Spleen (tissue), 11 donors: ENCODE measurements at regions not wholly inside any gene's neighbourhood (a gene's known extent, or its start where the extent isn't known, plus 50 kb on each side); places are given as distances from the start of the nearest gene placed in this dataset.

ENCODE experiments used
- DNase-seq: peaks from one replicate; pipeline ENCODE4 v3.0.0-alpha.2; 2020
- H3K27ac ChIP-seq, 8 donors: fragments of 200-600 bp; sonication (generic) in 7 of 8; 1 replicate in 4 of 8; 2 replicates in 4 of 8; pipeline versions ENCODE4 v1.5.0 to v1.8.0; 2016 to 2021; ENCODE audit warnings: inconsistent platforms in 4 of 8, mild to moderate bottlenecking in 4 of 8, moderate library complexity in 1 of 8
- H3K27me3 ChIP-seq, 7 donors: fragments of 200-600 bp; sonication (generic) in 6 of 7; replicated peaks in 1 of 7; 1 replicate in 4 of 7; 2 replicates in 3 of 7; pipeline versions ENCODE4 v1.5.0 to v1.8.0; 2016 to 2021; ENCODE audit warnings: inconsistent platforms in 3 of 7, mild to moderate bottlenecking in 1 of 7
- H3K36me3 ChIP-seq, 6 donors: fragments of 200-600 bp; sonication (generic) in 5 of 6; 1 replicate in 4 of 6; 2 replicates in 2 of 6; pipeline versions ENCODE4 v1.5.0 to v1.8.0; 2016 to 2021; ENCODE audit warnings: inconsistent platforms in 2 of 6
- H3K4me1 ChIP-seq, 6 donors: fragments of 200-600 bp; sonication (generic) in 5 of 6; 1 replicate in 3 of 6; 2 replicates in 3 of 6; pipeline versions ENCODE4 v1.5.0 to v1.8.0; 2016 to 2021; ENCODE audit warnings: inconsistent platforms in 3 of 6
- H3K4me3 ChIP-seq, 8 donors: fragments of 200-600 bp; sonication (generic) in 7 of 8; 1 replicate in 4 of 8; 2 replicates in 4 of 8; pipeline versions ENCODE4 v1.5.0 to v1.8.0; 2016 to 2021; ENCODE audit warnings: inconsistent platforms in 4 of 8, mild to moderate bottlenecking in 4 of 8, moderate library complexity in 2 of 8
- H3K9me3 ChIP-seq, 8 donors: fragments of 200-600 bp; sonication (generic) in 7 of 8; 1 replicate in 4 of 8; 2 replicates in 4 of 8; pipeline versions ENCODE4 v1.5.0 to v1.8.0; 2016 to 2021; ENCODE audit warnings: inconsistent platforms in 4 of 8
- POLR2A ChIP-seq, 3 donors: fragments of 450-650 bp; IDR thresholded peaks; one replicate each; pipeline ENCODE4 v1.5.1; 2017; ENCODE audit warnings: antibody characterized with exemption in 3 of 3, mild to moderate bottlenecking in 1 of 3
- POLR2AphosphoS5 ChIP-seq, 3 donors: sonication (generic); formaldehyde crosslinking; IDR thresholded peaks; one replicate each; pipeline ENCODE4 v1.5.1; 2017; ENCODE audit warnings: antibody characterized with exemption in 3 of 3
- WGBS, 5 donors: extraction: QIAGEN DNeasy Blood & Tissue Kit in 3 of 5; methylation state at CpG; one replicate each; pipeline versions ENCODE4 v1.1.5 to v1.1.7; 2013 to 2018; 5-methylcytosine and 5-hydroxymethylcytosine counted together
- intact Hi-C: fragments of 100-400 bp; cut with DNase I; formaldehyde crosslinking; loops from one replicate; pipeline ENCODE4 v1.15.0; 2023; ENCODE audit warnings: low total_unique reads
- TF ChIP-seq, protein P1 (sequence below), 11 experiments: fragments of 200-600 bp in 7 of 11; fragments of 450-650 bp in 4 of 11; sonication (generic) in 4 of 11; IDR thresholded peaks in 8 of 11; conservative IDR thresholded peaks in 3 of 11; 1 replicate in 7 of 11; 2 replicates in 4 of 11; pipeline versions ENCODE4 v1.4.0 to v1.8.0; 2016 to 2021; ENCODE audit warnings: antibody characterized with exemption in 11 of 11, inconsistent platforms in 4 of 11, mild to moderate bottlenecking in 1 of 11
- donor health status: healthy with polysubstance abuse.
- donor health status: DM: no; HTN: no; CAD: no; lungs with moderate emphysema.
- donor health status: DM: no; HTN: no; CAD: no.
- donor health status: Bipolar disorder and iron deficiency.
- donor health status: healthy.
- donor health status: DM: no; HTN: no; CAD: no.
- donor health status: DM: yes; HTN: yes; CAD: no.

DNA sequence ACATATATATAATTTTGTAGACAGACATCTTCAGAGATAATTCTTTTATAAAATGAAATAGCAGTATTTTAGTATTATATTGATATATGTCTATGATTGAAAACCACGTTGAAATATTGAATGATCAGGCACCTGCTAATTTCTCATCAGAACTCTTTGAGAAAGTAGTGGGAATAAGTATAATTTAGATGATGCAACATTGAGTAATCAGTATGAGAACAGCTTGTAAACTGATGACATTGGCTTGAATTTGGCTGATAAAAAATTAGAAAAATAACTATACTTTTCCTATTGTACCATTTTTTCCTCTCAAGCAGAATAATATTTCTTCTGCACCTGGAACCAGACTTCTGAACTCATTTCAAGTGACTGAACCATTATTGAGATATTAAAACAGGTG, 1316.8 kb downstream of the NCAM2 start:
- no peak for DNase-seq
- H3K4me1 ChIP-seq: no peaks in the 10 kb centered on the region
- no peak overlapping the region for H3K27ac ChIP-seq
- TF ChIP-seq POLR2AphosphoS5 (IDR thresholded peaks at IDR 0.05) (no peak), POLR2A (IDR thresholded peaks at IDR 0.05) (no peak)
- TF ChIP-seq, protein P1, sequence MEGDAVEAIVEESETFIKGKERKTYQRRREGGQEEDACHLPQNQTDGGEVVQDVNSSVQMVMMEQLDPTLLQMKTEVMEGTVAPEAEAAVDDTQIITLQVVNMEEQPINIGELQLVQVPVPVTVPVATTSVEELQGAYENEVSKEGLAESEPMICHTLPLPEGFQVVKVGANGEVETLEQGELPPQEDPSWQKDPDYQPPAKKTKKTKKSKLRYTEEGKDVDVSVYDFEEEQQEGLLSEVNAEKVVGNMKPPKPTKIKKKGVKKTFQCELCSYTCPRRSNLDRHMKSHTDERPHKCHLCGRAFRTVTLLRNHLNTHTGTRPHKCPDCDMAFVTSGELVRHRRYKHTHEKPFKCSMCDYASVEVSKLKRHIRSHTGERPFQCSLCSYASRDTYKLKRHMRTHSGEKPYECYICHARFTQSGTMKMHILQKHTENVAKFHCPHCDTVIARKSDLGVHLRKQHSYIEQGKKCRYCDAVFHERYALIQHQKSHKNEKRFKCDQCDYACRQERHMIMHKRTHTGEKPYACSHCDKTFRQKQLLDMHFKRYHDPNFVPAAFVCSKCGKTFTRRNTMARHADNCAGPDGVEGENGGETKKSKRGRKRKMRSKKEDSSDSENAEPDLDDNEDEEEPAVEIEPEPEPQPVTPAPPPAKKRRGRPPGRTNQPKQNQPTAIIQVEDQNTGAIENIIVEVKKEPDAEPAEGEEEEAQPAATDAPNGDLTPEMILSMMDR (IDR thresholded peaks at IDR 0.05 in 8 of 11, conservative IDR thresholded peaks at IDR 0.05 in 3 of 11): no peak
- H3K9me3 ChIP-seq: peaks cover 0 to 19% (median 11%) of the 10 kb centered on the region in 8 donors
- no peaks in the 10 kb centered on the region for H3K27me3 ChIP-seq
- H3K36me3 ChIP-seq: no peaks in the 10 kb centered on the region
- H3K4me3 ChIP-seq: no peak overlapping the region
- WGBS, 5 donors: 67 to 79% (median 71%) methylated on average over 1 of the region's 1 CpG
- intact Hi-C loops: no loop called here

DNA sequence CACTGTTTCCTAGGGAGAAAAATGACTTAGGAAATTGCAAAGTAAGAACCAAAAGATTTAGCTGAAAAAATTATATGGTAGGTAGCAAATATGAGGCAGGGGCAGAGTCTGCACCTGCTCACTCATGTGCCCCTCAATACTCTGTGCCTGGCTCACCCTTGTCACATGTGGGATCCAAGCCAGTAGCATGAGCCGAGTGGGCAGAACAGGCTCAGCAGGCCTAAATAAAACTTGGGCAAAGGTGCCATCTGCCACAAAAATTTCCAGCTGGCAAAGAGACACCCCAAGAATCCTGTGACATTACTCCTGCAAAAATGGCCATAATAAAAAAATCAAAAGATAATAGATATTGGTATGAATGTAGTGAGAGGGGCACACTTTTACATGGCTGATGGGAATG, 1321.2 kb downstream of the NCAM2 start:
- WGBS, 5 donors: 79 to 96% (median 90%) methylated on average over 1 of the region's 1 CpG
- Histone ChIP-seq H3K4me3 (no peak overlapping the region), H3K27ac (no peak overlapping the region), H3K9me3 (peaks cover 0 to 12% (median 6%) of the 10 kb centered on the region in 8 donors), H3K36me3 (no peaks in the 10 kb centered on the region), H3K27me3 (no peaks in the 10 kb centered on the region), H3K4me1 (no peaks in the 10 kb centered on the region)
- no peak for DNase-seq
- intact Hi-C loops: no loop called here
- TF ChIP-seq, protein P1 (IDR thresholded peaks at IDR 0.05 in 8 of 11, conservative IDR thresholded peaks at IDR 0.05 in 3 of 11): no peak
- TF ChIP-seq POLR2AphosphoS5 (IDR thresholded peaks at IDR 0.05): no peak

GRCh38 chr21:22342889-22343288, 1344.7 kb downstream of the NCAM2 start:
- Histone ChIP-seq H3K36me3 (no peaks in the 10 kb centered on the region), H3K4me3 (no peak overlapping the region), H3K4me1 (no peaks in the 10 kb centered on the region), H3K9me3 (peaks cover 0 to 26% (median 8%) of the 10 kb centered on the region in 8 donors), H3K27me3 (no peaks in the 10 kb centered on the region), H3K27ac (no peak overlapping the region)
- intact Hi-C loops: no loop called here
- 5 to 36% (median 24%) methylated on average over 1 of the region's 1 CpG for WGBS, 5 donors
- TF ChIP-seq POLR2A (IDR thresholded peaks at IDR 0.05) (no peak), POLR2AphosphoS5 (IDR thresholded peaks at IDR 0.05) (no peak)
- TF ChIP-seq, protein P1 (IDR thresholded peaks at IDR 0.05 in 8 of 11, conservative IDR thresholded peaks at IDR 0.05 in 3 of 11): no peak
- no peak for DNase-seq

DNA sequence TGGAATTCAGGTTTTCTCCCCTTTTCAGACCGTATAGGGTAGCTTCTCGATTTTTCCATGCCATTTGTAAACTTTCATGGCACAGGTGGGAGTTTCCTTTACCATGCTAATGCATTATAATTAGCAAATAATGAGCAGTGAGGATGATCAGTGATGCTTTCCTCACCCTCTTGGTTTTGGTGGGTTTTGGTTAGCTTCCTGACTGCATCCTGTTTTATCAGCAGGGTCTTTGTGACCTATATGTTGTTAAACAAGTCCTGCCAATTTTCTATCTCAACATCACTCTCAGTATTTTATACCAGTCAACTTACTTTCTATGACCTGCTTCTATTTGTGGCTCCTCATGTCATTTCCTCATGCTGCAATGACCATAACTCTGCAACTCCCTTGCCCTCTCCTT, 1345.1 kb downstream of the NCAM2 start:
- peaks cover 0 to 25% (median 8%) of the 10 kb centered on the region in 8 donors for H3K9me3 ChIP-seq
- WGBS, 5 donors: 56 to 81% (median 62%) methylated on average over 2 of the region's 2 CpGs
- H3K36me3 ChIP-seq: no peaks in the 10 kb centered on the region
- H3K27me3 ChIP-seq: no peaks in the 10 kb centered on the region
- H3K4me3 ChIP-seq: no peak overlapping the region
- no peak overlapping the region for H3K27ac ChIP-seq
- intact Hi-C loops: no loop called here
- TF ChIP-seq POLR2A (IDR thresholded peaks at IDR 0.05): no peak
- no peak for TF ChIP-seq POLR2AphosphoS5 (IDR thresholded peaks at IDR 0.05)
- TF ChIP-seq, protein P1 (IDR thresholded peaks at IDR 0.05 in 8 of 11, conservative IDR thresholded peaks at IDR 0.05 in 3 of 11): no peak
- DNase-seq: no peak
- no peaks in the 10 kb centered on the region for H3K4me1 ChIP-seq
